Activated CD8-positive, alpha-beta memory T cell treated with anti-CD3 and anti-CD28 coated beads, Interleukin-2, amount 50 U/mL, for 48 hours (primary cell): ENCODE measurements at regions not wholly inside any gene's neighbourhood (a gene's known extent, or its start where the extent isn't known, plus 50 kb on each side); places are given as distances from the start of the nearest gene placed in this dataset.
"Not testable (repeated sequence)": the region's sequence is repeated elsewhere in the genome, so short reads cannot be mapped to it uniquely, and the experiment has no call there.

Source experiments
- DNase-seq: peaks from one replicate; pipeline ENCODE4 v3.0.0-alpha.2; 2020

- no peak for DNase-seq
Observed at GRCh38 chr7:119175911-119176627, 951.6 kb downstream of the ANKRD7 start.

GRCh38 chr7:119177863-119178262 is 953.4 kb downstream of the ANKRD7 start:
- no peak for DNase-seq

- DNase-seq = no peak
Observed at GRCh38 chr7:119184124-119184788, 959.8 kb downstream of the ANKRD7 start.

- no peak for DNase-seq
Observed at GRCh38 chr7:119196183-119196582, 971.7 kb downstream of the ANKRD7 start.

- DNase-seq = no peak
Observed at GRCh38 chr7:119197172-119197876, 972.8 kb downstream of the ANKRD7 start.

- DNase-seq = no peak
Observed at GRCh38 chr7:119197877-119198527, 973.5 kb downstream of the ANKRD7 start.

GRCh38 chr7:119219663-119220062 is 995.2 kb downstream of the ANKRD7 start:
- no peak for DNase-seq

GRCh38 chr7:119223930-119224329 is 999.4 kb downstream of the ANKRD7 start:
- DNase-seq = no peak

GRCh38 chr7:119228482-119228881 is 1004.0 kb downstream of the ANKRD7 start:
- DNase-seq = no peak

GRCh38 chr7:119232091-119232490 is 1007.6 kb downstream of the ANKRD7 start:
- DNase-seq = no peak

- DNase-seq = no peak
Observed at GRCh38 chr7:119233015-119233414, 1008.5 kb downstream of the ANKRD7 start.

GRCh38 chr7:119252962-119253361 is 1020.0 kb upstream of the KCND2 start:
- DNase-seq = no peak

- DNase-seq = no peak
Observed at GRCh38 chr7:119254742-119255141, 1018.2 kb upstream of the KCND2 start.

- DNase-seq = no peak
Observed at GRCh38 chr7:119256001-119256400, 1017.0 kb upstream of the KCND2 start.

GRCh38 chr7:119256446-119257131 is 1016.4 kb upstream of the KCND2 start:
- no peak for DNase-seq

GRCh38 chr7:119266790-119267189 is 1006.2 kb upstream of the KCND2 start:
- DNase-seq = not testable (repeated sequence)

GRCh38 chr7:119270045-119270464 is 1002.9 kb upstream of the KCND2 start:
- DNase-seq = peak; percentile 50

- DNase-seq = no peak
Observed at GRCh38 chr7:119270644-119271043, 1002.3 kb upstream of the KCND2 start.

- no peak for DNase-seq
Observed at GRCh38 chr7:119271147-119271779, 1001.7 kb upstream of the KCND2 start.

GRCh38 chr7:119281181-119281846 is 991.7 kb upstream of the KCND2 start:
- no peak for DNase-seq

GRCh38 chr7:119283353-119283752 is 989.6 kb upstream of the KCND2 start:
- no peak for DNase-seq

- DNase-seq = no peak
Observed at GRCh38 chr7:119288416-119288815, 984.6 kb upstream of the KCND2 start.
